GM12873 (cell line): ENCODE measurements at regions not wholly inside any gene's neighbourhood (a gene's known extent, or its start where the extent isn't known, plus 50 kb on each side); places are given as distances from the start of the nearest gene placed in this dataset.

ENCODE experiments used
- CTCF ChIP-seq: IDR thresholded peaks from 2 replicates; pipeline ENCODE4 v1.5.1; 2012; ENCODE audit warnings: low read depth, mild to moderate bottlenecking, moderate library complexity, low read length, control low read depth; ENCODE audit not compliant: insufficient read depth; ENCODE audit errors: missing control alignments

DNA sequence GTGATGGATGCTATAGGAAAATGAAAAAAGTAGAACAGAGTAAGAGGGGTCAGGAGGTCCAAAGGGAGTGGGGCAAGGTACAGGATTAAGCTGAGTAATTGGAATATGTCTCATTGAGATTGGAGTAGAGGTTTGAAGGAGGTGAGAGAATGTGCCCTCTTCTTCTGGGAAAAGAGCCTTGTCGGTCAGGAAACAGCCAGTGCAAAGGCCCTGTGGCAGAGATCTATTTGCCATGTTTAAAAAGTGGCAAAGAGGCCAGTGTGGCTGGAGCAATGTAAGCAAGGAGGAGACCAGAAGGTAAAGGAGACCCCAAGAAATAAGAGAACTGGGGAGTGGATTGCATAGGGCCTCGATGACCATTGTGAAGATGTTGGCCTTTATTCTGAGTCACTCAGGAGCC is 706.5 kb downstream of the MED13L start:
- no peak for TF ChIP-seq CTCF

DNA sequence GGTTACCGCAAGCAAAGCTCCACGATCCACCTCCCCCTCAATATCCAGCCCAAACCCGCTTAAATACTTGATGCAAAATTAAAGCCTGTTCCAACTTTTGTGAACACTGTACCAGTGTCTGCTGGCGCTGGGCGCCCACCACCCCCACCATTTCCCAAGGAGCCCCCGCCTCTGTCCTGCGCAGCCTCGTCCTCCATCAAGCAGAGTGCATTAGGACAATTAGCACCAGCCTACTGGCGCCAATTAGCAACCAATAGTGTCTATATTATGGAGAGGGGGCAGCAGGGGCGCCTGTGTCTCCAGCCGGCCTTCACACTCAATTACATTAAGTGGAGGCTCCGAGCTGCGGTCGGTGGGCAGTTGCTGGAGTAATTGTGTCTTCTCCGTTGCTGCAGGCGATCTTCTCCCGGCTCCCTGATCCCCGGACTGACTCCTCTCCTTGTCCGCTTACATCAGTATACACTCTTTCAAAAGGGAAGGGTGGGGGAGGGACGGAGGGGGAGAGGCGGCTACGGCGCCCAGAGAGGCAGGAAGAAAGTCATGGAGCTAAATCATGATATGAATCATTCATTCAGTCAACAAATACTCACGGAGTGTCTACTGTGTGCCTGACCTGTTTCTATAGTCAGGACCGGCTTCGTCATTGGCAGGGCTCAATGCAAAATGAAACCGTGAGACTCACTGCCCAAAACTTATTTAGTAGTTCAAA is 707.3 kb downstream of the MED13L start:
- TF ChIP-seq CTCF = no peak

DNA sequence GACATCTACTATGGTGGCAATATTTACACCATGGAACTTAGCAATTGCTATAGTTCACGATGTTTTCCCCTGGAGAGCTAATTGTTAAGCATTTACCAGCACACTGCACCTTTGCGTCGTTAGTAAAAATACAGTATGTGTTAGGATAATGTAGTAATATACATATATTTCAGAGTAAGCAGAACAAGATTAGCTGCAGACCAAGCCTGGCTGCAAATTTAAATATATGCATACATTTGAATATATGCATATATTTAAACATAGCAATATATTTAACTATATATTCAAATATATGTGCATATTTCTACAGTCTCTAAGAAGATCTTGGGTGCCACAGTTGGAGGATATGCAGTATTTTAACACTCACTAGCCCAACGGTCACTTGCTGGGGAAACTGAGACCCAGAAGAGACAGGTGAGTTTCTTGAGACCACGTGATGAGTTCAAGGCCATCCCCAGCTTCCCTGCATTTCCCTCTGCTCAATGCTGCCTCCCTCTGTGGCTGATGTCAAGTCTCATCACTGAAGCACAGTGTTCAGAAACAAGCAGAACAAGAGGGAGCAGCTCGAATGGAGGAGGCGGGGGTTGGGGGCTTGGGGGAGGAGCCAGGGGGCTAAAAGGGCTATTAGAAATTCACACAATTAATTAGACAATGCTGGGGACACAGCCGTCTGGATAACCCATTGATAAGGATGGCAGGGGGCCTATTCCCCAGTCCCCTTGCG is 708.0 kb downstream of the MED13L start:
- no peak for TF ChIP-seq CTCF

DNA sequence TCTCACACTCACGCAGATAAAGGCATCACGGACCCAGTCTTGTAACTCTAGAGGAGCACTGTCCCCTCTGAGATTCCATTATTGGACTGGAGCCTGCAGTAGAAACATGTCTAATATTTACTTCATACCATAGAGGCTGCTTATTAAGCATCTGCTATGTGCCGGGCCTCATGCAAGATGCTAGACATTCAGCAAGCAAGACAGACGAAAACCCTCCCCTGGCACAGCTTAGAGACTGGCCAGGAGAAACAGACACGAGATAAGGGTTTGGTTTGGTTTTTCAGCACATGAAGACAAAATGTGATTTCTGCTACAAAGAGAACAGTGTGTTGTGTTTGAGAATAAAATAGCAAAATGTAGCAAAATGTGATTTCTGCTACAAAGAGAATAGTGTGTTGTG is 719.2 kb downstream of the MED13L start:
- TF ChIP-seq CTCF = no peak

DNA sequence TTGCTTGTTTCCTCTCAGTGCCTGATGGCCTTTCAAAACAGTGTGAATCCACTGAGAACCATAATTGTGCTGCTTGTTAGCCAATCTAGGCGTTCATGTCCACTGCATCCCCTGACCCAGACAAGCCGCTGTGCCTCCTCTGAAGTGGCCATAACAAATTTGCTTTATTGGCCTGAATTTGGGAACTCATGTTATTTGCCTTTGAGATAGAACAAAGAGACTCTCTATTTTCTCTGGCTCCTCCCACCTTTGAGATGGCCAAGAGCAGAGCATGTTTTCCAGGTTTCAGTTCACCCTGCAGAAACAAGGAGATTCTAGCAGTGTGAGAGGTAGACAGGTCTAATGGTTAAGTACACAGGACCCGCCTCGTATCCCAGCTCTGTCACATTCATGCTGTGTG is 723.9 kb downstream of the MED13L start:
- no peak for TF ChIP-seq CTCF

DNA sequence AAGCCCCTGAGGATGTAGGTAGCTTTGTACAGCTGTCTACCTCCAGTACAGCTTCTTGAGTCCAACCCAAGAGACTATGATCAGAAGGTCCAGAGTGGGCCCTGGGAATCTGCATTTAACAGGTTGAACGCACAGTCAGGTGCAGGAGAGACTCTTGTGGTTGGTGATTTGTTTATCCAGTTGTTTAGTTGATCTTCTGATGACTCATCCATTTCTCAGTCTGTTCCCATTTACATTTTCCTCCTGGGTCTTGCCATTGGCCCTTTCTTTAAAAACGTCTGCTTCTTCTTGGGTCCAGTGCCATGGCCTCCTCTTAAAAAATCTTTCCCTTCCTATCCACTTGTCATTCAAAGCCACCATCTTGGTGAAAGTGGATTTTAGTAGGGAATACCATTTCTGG is 734.2 kb downstream of the MED13L start:
- TF ChIP-seq CTCF = no peak

- TF ChIP-seq CTCF = no peak
Observed at GRCh38 chr12:115542656-115543055, 734.8 kb downstream of the MED13L start.
